HCT116 (cell line): ENCODE measurements at regions not wholly inside any gene's neighbourhood (a gene's known extent, or its start where the extent isn't known, plus 50 kb on each side); places are given as distances from the start of the nearest gene placed in this dataset.

Source experiments
- CEBPB ChIP-seq: IDR thresholded peaks from 2 replicates; pipeline ENCODE4 v1.6.1; 2012; ENCODE audit warnings: low read depth
- CTCF ChIP-seq, 3 experiments: fragments of 200-600 bp in 1 of 3; sonication (generic) in 1 of 3; IDR thresholded peaks in 2 of 3; conservative IDR thresholded peaks in 1 of 3; 2 replicates each; pipeline ENCODE4 v1.5.1; 2012 to 2017; ENCODE audit warnings: low read depth in 2 of 3, low read length in 2 of 3, antibody characterized with exemption in 1 of 3, borderline replicate concordance in 1 of 3, control low read depth in 1 of 3, mild to moderate bottlenecking in 1 of 3, mixed read lengths in 1 of 3, mixed run types in 1 of 3, moderate library complexity in 1 of 3; ENCODE audit not compliant: insufficient read depth in 1 of 3
- REST ChIP-seq: IDR thresholded peaks from 2 replicates; pipeline ENCODE4 v1.6.1; 2012; ENCODE audit warnings: low read depth

- no peak for TF ChIP-seq REST
- TF ChIP-seq CTCF (IDR thresholded peaks at IDR 0.05 in 2 of 3, conservative IDR thresholded peaks at IDR 0.05 in 1 of 3; ENCODE audit: borderline replicate concordance in 1 of 3, insufficient read depth in 1 of 3, low read depth in 2 of 3, low read length in 2 of 3), result no peak
- no peak for TF ChIP-seq CEBPB
These were observed 57.9 kb upstream of the EXOC6 start for GRCh38 chr10:92790440-92790839.
